Central memory CD8-positive, alpha-beta T cell (primary cell): ENCODE measurements at regions not wholly inside any gene's neighbourhood (a gene's known extent, or its start where the extent isn't known, plus 50 kb on each side); places are given as distances from the start of the nearest gene placed in this dataset.

ENCODE experiments used
- ATAC-seq: fragments of 150-1000 bp; cut with Tn5 transposase; replicated peaks from 2 replicates; pipeline ENCODE4 v1.10.0; 2022; ENCODE audit warnings: mild to moderate bottlenecking, moderate FRiP score, moderate number of reproducible peaks; ENCODE audit not compliant: poor library complexity, severe bottlenecking; ENCODE audit errors: extremely low read depth
- DNase-seq, 2 donors: peaks; one replicate each; pipeline ENCODE4 v3.0.0; 2021; ENCODE audit warnings: low spot score in 2 of 2
- H3K27ac Mint-ChIP-seq: one replicate; pipeline ENCODE4 v1.8.0; 2022; ENCODE audit warnings: low read depth, mild to moderate bottlenecking, moderate library complexity, mixed read lengths
- H3K27me3 Mint-ChIP-seq: one replicate; pipeline ENCODE4 v1.8.0; 2022; ENCODE audit warnings: mixed read lengths
- H3K36me3 Mint-ChIP-seq: one replicate; pipeline ENCODE4 v1.8.0; 2022; ENCODE audit warnings: mild to moderate bottlenecking, moderate library complexity, mixed read lengths; ENCODE audit not compliant: insufficient read depth
- H3K4me1 Mint-ChIP-seq: one replicate; pipeline ENCODE4 v1.8.0; 2022; ENCODE audit warnings: mixed read lengths
- H3K4me3 Mint-ChIP-seq: one replicate; pipeline ENCODE4 v1.8.0; 2022; ENCODE audit warnings: mild to moderate bottlenecking, moderate library complexity, mixed read lengths
- H3K9me3 Mint-ChIP-seq: one replicate; pipeline ENCODE4 v1.8.0; 2022; ENCODE audit warnings: mixed read lengths

DNA sequence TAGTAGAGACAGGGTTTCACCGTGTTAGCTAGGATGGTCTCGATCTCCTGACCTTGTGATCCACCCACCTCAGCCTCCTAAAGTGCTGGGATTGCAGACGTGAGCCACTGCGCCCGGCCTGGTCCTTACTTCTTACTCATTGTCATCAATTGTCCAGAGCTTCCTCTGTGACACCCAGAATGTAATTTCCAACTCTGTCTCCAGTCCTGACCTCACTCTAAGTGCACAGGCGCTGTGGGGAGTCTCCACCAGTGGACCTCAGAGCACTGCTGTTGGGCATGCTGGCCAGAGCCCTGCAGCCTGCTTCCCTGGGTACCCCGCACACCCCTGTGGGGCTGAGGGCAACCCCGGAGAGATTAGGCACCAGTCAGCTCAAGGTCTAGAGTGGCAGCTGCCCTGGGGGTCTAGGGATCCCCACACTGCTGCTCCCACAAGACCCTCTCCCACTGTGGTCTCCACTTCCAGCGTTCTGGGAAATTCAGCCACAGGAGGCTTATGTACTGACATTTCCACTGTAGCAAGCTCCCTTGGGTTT is 1140.3 kb downstream of the TBC1D22A start:
- ATAC-seq (no peak), DNase-seq (no peak)
- Mint-ChIP-seq H3K4me1 (no peaks in the 10 kb centered on the region), H3K4me3 (no peak overlapping the region), H3K27me3 (peaks cover 17% of the 10 kb centered on the region), H3K36me3 (no peaks in the 10 kb centered on the region), H3K27ac (no peak overlapping the region), H3K9me3 (no peaks in the 10 kb centered on the region)

DNA sequence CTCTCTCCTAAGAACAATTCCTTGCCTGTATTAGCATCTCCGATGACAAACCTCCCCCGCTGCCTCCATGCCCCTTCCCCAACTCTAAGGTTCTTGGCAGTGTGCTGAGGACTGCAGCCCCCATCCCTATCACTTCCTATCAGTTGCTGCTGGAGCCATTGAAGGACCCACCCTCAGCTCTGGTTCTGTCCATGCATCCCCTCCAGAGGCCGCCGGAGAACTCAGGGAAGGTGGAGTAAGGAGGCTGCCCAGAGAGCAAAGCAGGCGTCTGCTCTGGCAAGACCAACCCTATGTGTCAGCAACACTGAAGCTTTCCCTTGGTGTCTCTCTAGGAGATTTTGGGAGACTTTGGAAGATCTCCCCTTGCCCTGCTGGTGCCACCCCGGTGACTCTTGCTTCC is 1139.5 kb downstream of the TBC1D22A start:
- Mint-ChIP-seq H3K27me3 (peaks cover 14% of the 10 kb centered on the region), H3K4me1 (no peaks in the 10 kb centered on the region), H3K9me3 (no peaks in the 10 kb centered on the region), H3K4me3 (no peak overlapping the region), H3K27ac (no peak overlapping the region), H3K36me3 (no peaks in the 10 kb centered on the region)
- DNase-seq (no peak), ATAC-seq (no peak)

DNA sequence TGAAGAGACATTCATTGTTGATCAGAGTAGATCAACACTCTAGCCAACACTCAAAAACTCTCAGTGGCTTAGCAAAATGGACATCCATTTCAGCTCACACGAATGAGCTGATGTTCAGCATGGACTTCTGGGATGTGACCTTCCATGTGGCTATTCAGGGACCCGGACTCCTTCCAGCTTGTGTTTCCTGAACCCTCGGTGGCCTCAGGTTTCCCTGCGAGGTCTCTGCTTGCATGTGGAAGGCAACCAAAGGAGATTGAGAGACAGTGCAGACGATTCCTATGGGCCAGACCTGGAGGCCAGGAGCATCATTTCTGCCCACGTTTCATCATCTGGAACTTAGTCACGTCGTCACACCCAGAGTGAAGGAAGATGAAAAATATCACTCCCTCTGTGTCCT is 1137.4 kb downstream of the TBC1D22A start:
- peaks cover 7% of the 10 kb centered on the region for H3K27me3 Mint-ChIP-seq
- no peaks in the 10 kb centered on the region for H3K9me3 Mint-ChIP-seq
- ATAC-seq (no peak), DNase-seq (no peak)
- no peaks in the 10 kb centered on the region for H3K36me3 Mint-ChIP-seq
- no peaks in the 10 kb centered on the region for H3K4me1 Mint-ChIP-seq
- H3K27ac Mint-ChIP-seq, result no peak overlapping the region
- H3K4me3 Mint-ChIP-seq, result no peak overlapping the region

DNA sequence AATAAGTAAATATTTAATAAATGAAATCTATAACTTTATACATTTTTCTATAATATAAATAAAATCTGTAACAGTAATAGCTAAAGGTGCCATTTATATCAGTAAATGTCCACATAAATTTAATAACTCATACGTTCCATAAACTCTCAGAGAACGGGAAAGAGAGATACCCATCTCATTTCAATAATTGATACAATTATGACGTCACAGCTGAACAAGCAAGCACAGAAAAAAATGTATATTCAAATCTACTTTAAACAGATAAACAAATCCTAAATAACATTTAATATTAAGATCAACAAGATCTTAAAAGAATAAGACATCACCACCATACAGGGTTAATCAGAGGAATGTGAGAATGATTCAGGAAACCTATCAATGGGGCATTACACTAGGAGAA is 1136.5 kb downstream of the TBC1D22A start:
- no peaks in the 10 kb centered on the region for H3K4me1 Mint-ChIP-seq
- peaks cover 10% of the 10 kb centered on the region for H3K27me3 Mint-ChIP-seq
- H3K27ac Mint-ChIP-seq, result no peak overlapping the region
- ATAC-seq (no peak), DNase-seq (no peak)
- no peaks in the 10 kb centered on the region for H3K36me3 Mint-ChIP-seq
- H3K9me3 Mint-ChIP-seq, result peaks cover 6% of the 10 kb centered on the region
- no peak overlapping the region for H3K4me3 Mint-ChIP-seq

DNA sequence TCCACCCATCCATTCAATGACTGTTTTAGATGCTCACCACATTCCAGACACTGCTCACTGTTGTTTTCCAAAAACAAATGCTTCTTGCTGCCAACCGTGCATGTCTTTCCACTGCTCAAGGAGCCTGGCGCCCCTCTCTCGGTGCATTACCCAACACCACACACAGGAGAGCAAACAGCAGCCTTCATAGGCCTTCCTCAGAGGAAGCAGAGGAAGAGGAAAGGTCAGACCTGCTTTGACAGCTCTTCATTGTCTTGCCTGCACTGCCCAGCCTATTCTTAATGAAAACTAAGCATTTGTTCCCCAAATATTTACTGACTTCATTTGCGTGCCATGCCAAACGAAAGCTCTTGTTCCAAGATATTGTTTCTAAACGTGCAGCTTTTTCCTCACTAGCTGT is 1129.2 kb downstream of the TBC1D22A start:
- H3K27ac Mint-ChIP-seq, result no peak overlapping the region
- H3K4me1 Mint-ChIP-seq, result no peaks in the 10 kb centered on the region
- no peak for DNase-seq
- H3K27me3 Mint-ChIP-seq, result peaks cover 32% of the 10 kb centered on the region
- H3K4me3 Mint-ChIP-seq, result no peak overlapping the region
- H3K36me3 Mint-ChIP-seq, result peaks cover 3% of the 10 kb centered on the region
- H3K9me3 Mint-ChIP-seq, result peaks cover 6% of the 10 kb centered on the region
- ATAC-seq, result no peak

DNA sequence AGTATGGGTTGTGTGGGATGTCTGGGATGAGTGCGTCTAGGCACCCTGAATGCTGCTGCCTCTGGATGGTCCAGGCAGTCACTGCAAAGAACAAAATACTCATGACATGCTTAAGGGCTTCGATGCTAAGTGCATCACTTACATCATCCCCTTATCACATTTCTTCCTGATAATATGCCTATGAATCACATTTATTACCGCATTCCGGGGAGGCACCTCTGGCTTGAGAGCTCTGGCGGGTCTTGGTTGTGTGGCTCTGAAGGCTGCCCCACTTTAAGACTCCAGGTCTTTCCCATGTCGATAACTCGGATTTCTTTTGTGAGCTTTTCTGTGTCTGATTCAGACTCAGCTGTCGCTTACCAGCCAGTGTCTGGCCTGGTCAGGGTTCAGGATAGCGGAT is 1126.4 kb downstream of the TBC1D22A start:
- no peak for DNase-seq
- peaks cover 28% of the 10 kb centered on the region for H3K27me3 Mint-ChIP-seq
- H3K4me1 Mint-ChIP-seq, result no peaks in the 10 kb centered on the region

DNA sequence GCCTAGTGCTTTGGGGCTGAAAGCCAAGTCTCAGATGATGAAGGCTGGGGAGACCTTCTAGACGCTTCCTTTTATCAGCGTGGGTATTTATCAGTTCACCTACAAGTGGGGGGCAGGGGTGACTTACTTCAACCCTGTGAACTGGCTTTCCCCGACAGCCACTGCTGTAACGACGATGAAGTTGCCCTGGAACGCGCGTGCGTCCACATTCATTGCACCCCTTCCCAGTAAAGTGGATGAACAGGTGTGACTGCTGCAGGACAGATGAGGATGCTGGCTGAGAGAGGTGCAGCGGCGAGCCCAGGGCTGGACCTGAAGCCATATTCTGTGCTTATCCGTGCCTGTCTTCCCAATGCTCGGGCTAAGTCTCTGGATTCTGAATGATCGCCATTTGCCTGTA is 1122.3 kb downstream of the TBC1D22A start:
- Mint-ChIP-seq H3K36me3 (no peaks in the 10 kb centered on the region), H3K4me3 (no peak overlapping the region), H3K4me1 (no peaks in the 10 kb centered on the region), H3K9me3 (no peaks in the 10 kb centered on the region), H3K27me3 (peaks cover 19% of the 10 kb centered on the region), H3K27ac (no peak overlapping the region)
- DNase-seq, result no peak
- no peak for ATAC-seq

More for the DNA sequence above, 1126.4 kb downstream of the TBC1D22A start:
- H3K27ac Mint-ChIP-seq, result no peak overlapping the region
- H3K4me3 Mint-ChIP-seq, result no peak overlapping the region
- H3K9me3 Mint-ChIP-seq, result no peaks in the 10 kb centered on the region
- no peak for ATAC-seq
- peaks cover 3% of the 10 kb centered on the region for H3K36me3 Mint-ChIP-seq

DNA sequence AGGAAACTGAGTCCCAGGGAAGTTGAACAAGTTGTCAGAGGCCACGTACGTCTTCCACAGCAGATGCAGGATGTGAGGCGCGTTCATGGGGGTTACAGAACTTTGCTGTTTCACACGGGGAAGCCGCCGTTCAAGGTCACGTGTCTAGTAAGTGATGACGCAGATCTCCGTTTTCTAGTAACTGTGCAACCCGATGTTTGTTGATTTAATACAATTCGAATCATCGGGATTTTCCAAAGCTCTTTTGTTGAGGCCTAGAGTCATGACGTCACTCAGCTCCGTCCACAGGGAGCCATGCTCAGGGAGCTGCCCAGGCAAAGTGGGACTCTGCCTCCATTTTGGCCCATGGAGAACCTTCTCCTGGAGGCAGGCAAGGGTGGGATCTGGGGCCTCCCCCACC is 1121.8 kb downstream of the TBC1D22A start:
- DNase-seq (no peak), ATAC-seq (no peak)
- Mint-ChIP-seq H3K36me3 (no peaks in the 10 kb centered on the region), H3K4me1 (no peaks in the 10 kb centered on the region), H3K27ac (no peak overlapping the region), H3K9me3 (no peaks in the 10 kb centered on the region), H3K4me3 (no peak overlapping the region), H3K27me3 (peaks cover 25% of the 10 kb centered on the region)

DNA sequence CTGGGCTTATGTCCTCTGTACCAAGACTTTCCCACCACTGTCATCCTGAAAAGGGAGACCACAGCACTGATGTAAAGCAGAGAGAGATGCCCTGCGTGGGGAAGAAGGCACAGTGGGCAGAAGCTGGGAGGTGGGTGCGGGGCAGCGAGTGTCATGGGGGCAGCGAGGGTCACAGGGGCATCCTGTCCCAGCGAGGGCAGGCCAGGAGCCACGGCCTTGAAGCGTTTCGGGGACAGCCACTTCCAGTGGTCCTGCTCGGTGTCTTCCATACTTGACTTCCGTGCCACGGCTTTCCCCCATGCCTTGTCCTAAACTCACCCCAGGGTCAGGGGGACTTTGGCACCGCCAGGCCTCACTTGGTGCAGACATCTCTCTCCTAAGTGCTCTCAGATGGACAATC is 1121.3 kb downstream of the TBC1D22A start:
- DNase-seq (no peak), ATAC-seq (no peak)
- Mint-ChIP-seq H3K4me3 (no peak overlapping the region), H3K27ac (no peak overlapping the region), H3K9me3 (no peaks in the 10 kb centered on the region), H3K27me3 (peaks cover 29% of the 10 kb centered on the region), H3K4me1 (no peaks in the 10 kb centered on the region), H3K36me3 (no peaks in the 10 kb centered on the region)

DNA sequence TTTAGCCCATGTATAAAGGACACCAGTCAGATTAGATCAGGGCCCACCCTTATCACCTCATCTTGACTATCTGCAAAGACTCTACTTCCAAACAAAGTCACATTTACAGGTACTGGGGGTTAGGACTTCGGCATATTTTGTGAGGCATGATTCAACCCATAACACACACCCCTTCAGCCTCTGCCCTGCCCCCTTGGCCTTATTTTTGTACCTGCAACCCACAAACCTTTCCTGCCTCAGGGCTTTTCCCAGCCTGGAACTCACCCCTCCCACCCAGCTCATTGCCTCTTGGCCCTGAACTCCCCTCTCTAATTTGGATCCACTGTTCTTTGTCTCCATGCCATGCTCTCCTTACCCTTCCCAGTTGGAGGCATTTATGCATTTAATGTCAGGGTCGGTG is 1116.9 kb downstream of the TBC1D22A start:
- ATAC-seq (no peak), DNase-seq (no peak)
- H3K27me3 Mint-ChIP-seq, result peaks cover 60% of the 10 kb centered on the region
- no peaks in the 10 kb centered on the region for H3K4me1 Mint-ChIP-seq
- no peak overlapping the region for H3K27ac Mint-ChIP-seq
- H3K9me3 Mint-ChIP-seq, result no peaks in the 10 kb centered on the region
- H3K4me3 Mint-ChIP-seq, result no peak overlapping the region
- H3K36me3 Mint-ChIP-seq, result no peaks in the 10 kb centered on the region

DNA sequence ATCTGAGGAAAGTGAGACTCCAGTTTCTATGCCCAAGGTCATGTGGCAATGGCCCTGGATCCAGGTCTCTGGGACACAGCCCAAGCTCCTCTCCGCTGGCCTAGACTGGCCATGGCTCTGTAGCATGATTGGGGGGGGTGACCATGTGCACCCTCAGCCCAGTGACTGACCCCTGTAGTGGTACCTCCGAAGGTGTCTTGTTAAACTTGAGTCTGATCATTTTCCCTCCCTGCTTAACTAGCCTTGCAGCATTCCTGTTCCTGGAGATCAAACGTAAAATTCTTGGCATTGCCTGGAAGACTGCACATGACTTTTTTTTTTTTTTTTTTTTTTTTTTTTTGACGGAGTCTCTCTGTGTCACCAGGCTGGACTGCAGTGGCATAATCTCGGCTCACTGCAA is 1116.0 kb downstream of the TBC1D22A start:
- Mint-ChIP-seq H3K4me3 (no peak overlapping the region), H3K36me3 (no peaks in the 10 kb centered on the region), H3K27ac (no peak overlapping the region), H3K9me3 (no peaks in the 10 kb centered on the region), H3K4me1 (no peaks in the 10 kb centered on the region), H3K27me3 (peaks cover 51% of the 10 kb centered on the region)
- DNase-seq, result no peak
- no peak for ATAC-seq

DNA sequence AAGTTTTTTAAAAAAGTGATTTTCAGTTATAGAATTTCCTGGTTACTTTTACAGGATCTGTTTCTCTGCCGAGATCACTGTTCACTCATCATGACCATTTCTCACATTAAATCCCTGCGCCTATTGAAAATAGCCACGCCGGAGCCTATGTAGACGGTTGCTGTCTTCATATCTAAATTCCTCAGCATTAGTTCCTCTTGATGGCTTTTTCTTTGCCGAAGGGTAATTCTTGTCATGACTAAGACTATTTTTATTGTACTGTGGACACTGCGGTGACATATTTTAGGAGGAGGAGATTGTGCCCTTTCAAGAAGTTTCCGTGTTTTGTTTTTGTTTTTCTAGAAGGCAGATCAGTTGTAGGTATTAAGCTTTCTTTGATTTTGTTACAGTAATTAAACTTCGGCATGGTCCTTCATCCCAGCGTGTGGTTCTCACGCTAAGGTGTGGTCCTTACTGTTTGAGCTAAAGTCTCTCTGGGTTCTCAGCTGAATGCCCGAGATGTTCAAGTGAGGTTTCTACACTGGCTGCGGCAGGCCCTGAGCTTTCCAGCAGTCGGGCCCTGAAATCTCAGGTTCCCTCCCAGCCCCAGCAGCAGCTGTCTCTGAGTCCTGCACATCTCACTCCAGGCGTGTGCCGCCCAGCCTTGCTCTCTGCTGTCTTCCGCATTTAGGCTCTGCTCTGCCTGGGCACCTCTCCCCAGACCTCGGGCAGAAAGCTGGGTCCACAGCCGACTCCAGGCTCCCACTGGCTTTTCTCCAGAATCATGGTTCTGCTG is 1110.5 kb downstream of the TBC1D22A start:
- H3K4me1 Mint-ChIP-seq, result no peaks in the 10 kb centered on the region
- ATAC-seq (no peak), DNase-seq (no peak)
- H3K9me3 Mint-ChIP-seq, result no peaks in the 10 kb centered on the region
- H3K4me3 Mint-ChIP-seq, result no peak overlapping the region
- H3K27me3 Mint-ChIP-seq, result peaks cover 40% of the 10 kb centered on the region
- H3K27ac Mint-ChIP-seq, result no peak overlapping the region
- no peaks in the 10 kb centered on the region for H3K36me3 Mint-ChIP-seq

DNA sequence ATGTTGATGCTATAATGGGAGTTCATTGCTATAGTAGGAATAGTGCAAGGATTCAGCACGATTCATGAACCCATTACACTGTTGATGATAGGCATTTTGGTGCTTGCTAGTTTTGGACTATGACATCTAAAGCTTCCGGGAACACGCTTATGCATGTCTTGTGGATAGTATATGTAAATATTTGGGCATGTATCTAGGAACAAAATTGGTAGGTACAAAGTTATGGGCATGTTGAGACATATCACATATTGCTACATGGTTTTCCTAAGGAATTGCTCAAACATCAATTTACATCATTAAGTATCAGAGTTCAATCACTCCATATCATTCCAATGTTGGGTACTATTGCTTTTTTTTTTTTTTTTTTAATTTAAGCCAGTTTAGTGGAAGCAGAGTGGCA is 1103.2 kb downstream of the TBC1D22A start:
- Mint-ChIP-seq H3K4me1 (no peaks in the 10 kb centered on the region), H3K9me3 (no peaks in the 10 kb centered on the region), H3K27me3 (peaks cover 35% of the 10 kb centered on the region), H3K4me3 (no peak overlapping the region), H3K27ac (no peak overlapping the region), H3K36me3 (no peaks in the 10 kb centered on the region)
- no peak for ATAC-seq
- no peak for DNase-seq
